Stomach (tissue), 4 donors: ENCODE measurements at regions not wholly inside any gene's neighbourhood (a gene's known extent, or its start where the extent isn't known, plus 50 kb on each side); places are given as distances from the start of the nearest gene placed in this dataset.
A peak's percentile ranks its signal among the peaks of the same experiment; 100 is the strongest.

Source experiments
- CTCF ChIP-seq, 7 experiments: fragments of 450-650 bp in 4 of 7; fragments of 200-600 bp in 3 of 7; sonication (generic) in 3 of 7; IDR thresholded peaks; one replicate each; pipeline ENCODE4 v1.5.1; 2016 to 2019; ENCODE audit warnings: antibody characterized with exemption in 7 of 7, control low read depth in 2 of 7, mild to moderate bottlenecking in 1 of 7
- EP300 ChIP-seq: sonication (generic); formaldehyde crosslinking; IDR thresholded peaks from one replicate; pipeline ENCODE4 v1.6.1; 2017; ENCODE audit warnings: antibody characterized with exemption
- POLR2A ChIP-seq, 4 donors: fragments of 450-650 bp; IDR thresholded peaks; one replicate each; pipeline ENCODE4 v1.6.1; 2016; ENCODE audit warnings: antibody characterized with exemption in 4 of 4, control low read depth in 2 of 4, mild to moderate bottlenecking in 1 of 4, moderate library complexity in 1 of 4

GRCh38 chr6:166005944-166006899, 161.4 kb downstream of the TBXT start:
- TF ChIP-seq POLR2A (IDR thresholded peaks at IDR 0.05) (no peak), CTCF (IDR thresholded peaks at IDR 0.05) (no peak), EP300 (peak; percentile 85)
